T-helper 1 cell treated with Interleukin-12 subunit alpha and Interleukin-12 subunit beta and Interleukin-4 antibody, amounts not matched to agents 30 μg/mL and 1 μg/mL, for 36 hours (primary cell): ENCODE measurements at regions not wholly inside any gene's neighbourhood (a gene's known extent, or its start where the extent isn't known, plus 50 kb on each side); places are given as distances from the start of the nearest gene placed in this dataset.

Experiments
- H3K27ac Mint-ChIP-seq: one replicate; pipeline ENCODE4 v1.8.0; 2021; ENCODE audit warnings: mild to moderate bottlenecking, mixed read lengths
- H3K27me3 Mint-ChIP-seq: one replicate; pipeline ENCODE4 v1.8.0; 2021; ENCODE audit warnings: low read depth, mixed read lengths
- H3K36me3 Mint-ChIP-seq: one replicate; pipeline ENCODE4 v1.8.0; 2021; ENCODE audit warnings: low read depth, mixed read lengths
- H3K4me1 Mint-ChIP-seq: one replicate; pipeline ENCODE4 v1.8.0; 2021; ENCODE audit warnings: low read depth, mixed read lengths
- H3K4me3 Mint-ChIP-seq: one replicate; pipeline ENCODE4 v1.8.0; 2021; ENCODE audit warnings: mild to moderate bottlenecking, moderate library complexity, mixed read lengths
- H3K9me3 Mint-ChIP-seq: one replicate; pipeline ENCODE4 v1.8.0; 2021; ENCODE audit warnings: mixed read lengths

GRCh38 chr2:120985997-120986651, 250.5 kb downstream of the GLI2 start:
- H3K36me3 Mint-ChIP-seq: no peaks in the 10 kb centered on the region
- H3K27me3 Mint-ChIP-seq: no peaks in the 10 kb centered on the region
- H3K4me3 Mint-ChIP-seq: no peak overlapping the region

GRCh38 chr2:120986898-120987650, 251.4 kb downstream of the GLI2 start:
- Mint-ChIP-seq H3K4me3 (no peak overlapping the region), H3K4me1 (no peaks in the 10 kb centered on the region), H3K27me3 (no peaks in the 10 kb centered on the region), H3K9me3 (no peaks in the 10 kb centered on the region), H3K36me3 (no peaks in the 10 kb centered on the region), H3K27ac (no peak overlapping the region)

More at GRCh38 chr2:120985997-120986651, 250.5 kb downstream of the GLI2 start:
- H3K27ac Mint-ChIP-seq: no peak overlapping the region
- H3K9me3 Mint-ChIP-seq: no peaks in the 10 kb centered on the region
- no peaks in the 10 kb centered on the region for H3K4me1 Mint-ChIP-seq

- no peak overlapping the region for H3K27ac Mint-ChIP-seq
- no peaks in the 10 kb centered on the region for H3K9me3 Mint-ChIP-seq
- H3K36me3 Mint-ChIP-seq: no peaks in the 10 kb centered on the region
- H3K4me3 Mint-ChIP-seq: no peak overlapping the region
- H3K4me1 Mint-ChIP-seq: no peaks in the 10 kb centered on the region
- no peaks in the 10 kb centered on the region for H3K27me3 Mint-ChIP-seq
These were observed 252.5 kb downstream of the GLI2 start for GRCh38 chr2:120988051-120988699.

GRCh38 chr2:120988700-120989511, 253.2 kb downstream of the GLI2 start:
- H3K9me3 Mint-ChIP-seq: no peaks in the 10 kb centered on the region
- H3K4me1 Mint-ChIP-seq: no peaks in the 10 kb centered on the region
- H3K27ac Mint-ChIP-seq: no peak overlapping the region
- no peaks in the 10 kb centered on the region for H3K27me3 Mint-ChIP-seq
- no peak overlapping the region for H3K4me3 Mint-ChIP-seq
- H3K36me3 Mint-ChIP-seq: no peaks in the 10 kb centered on the region

- Mint-ChIP-seq H3K9me3 (no peaks in the 10 kb centered on the region), H3K4me1 (no peaks in the 10 kb centered on the region), H3K27me3 (no peaks in the 10 kb centered on the region), H3K36me3 (no peaks in the 10 kb centered on the region), H3K27ac (no peak overlapping the region), H3K4me3 (no peak overlapping the region)
These were observed 254.1 kb downstream of the GLI2 start for GRCh38 chr2:120989512-120990441.

- no peaks in the 10 kb centered on the region for H3K36me3 Mint-ChIP-seq
- no peaks in the 10 kb centered on the region for H3K4me1 Mint-ChIP-seq
- no peaks in the 10 kb centered on the region for H3K27me3 Mint-ChIP-seq
- no peaks in the 10 kb centered on the region for H3K9me3 Mint-ChIP-seq
- no peak overlapping the region for H3K4me3 Mint-ChIP-seq
- H3K27ac Mint-ChIP-seq: no peak overlapping the region
These were observed 254.8 kb downstream of the GLI2 start for GRCh38 chr2:120990451-120990871.

GRCh38 chr2:120991441-120991840, 255.8 kb downstream of the GLI2 start:
- no peaks in the 10 kb centered on the region for H3K4me1 Mint-ChIP-seq
- H3K36me3 Mint-ChIP-seq: no peaks in the 10 kb centered on the region
- H3K27me3 Mint-ChIP-seq: no peaks in the 10 kb centered on the region
- no peaks in the 10 kb centered on the region for H3K9me3 Mint-ChIP-seq
- H3K27ac Mint-ChIP-seq: no peak overlapping the region
- no peak overlapping the region for H3K4me3 Mint-ChIP-seq

GRCh38 chr2:120992791-120993555, 257.3 kb downstream of the GLI2 start:
- H3K9me3 Mint-ChIP-seq: no peaks in the 10 kb centered on the region
- no peak overlapping the region for H3K4me3 Mint-ChIP-seq
- H3K36me3 Mint-ChIP-seq: no peaks in the 10 kb centered on the region
- no peak overlapping the region for H3K27ac Mint-ChIP-seq
- no peaks in the 10 kb centered on the region for H3K4me1 Mint-ChIP-seq
- no peaks in the 10 kb centered on the region for H3K27me3 Mint-ChIP-seq

GRCh38 chr2:120993661-120994060, 258.0 kb downstream of the GLI2 start:
- H3K36me3 Mint-ChIP-seq: no peaks in the 10 kb centered on the region
- no peak overlapping the region for H3K27ac Mint-ChIP-seq
- H3K27me3 Mint-ChIP-seq: no peaks in the 10 kb centered on the region
- no peaks in the 10 kb centered on the region for H3K9me3 Mint-ChIP-seq
- no peak overlapping the region for H3K4me3 Mint-ChIP-seq
- H3K4me1 Mint-ChIP-seq: no peaks in the 10 kb centered on the region

GRCh38 chr2:120994301-120994995, 258.8 kb downstream of the GLI2 start:
- H3K4me1 Mint-ChIP-seq: no peaks in the 10 kb centered on the region
- H3K27ac Mint-ChIP-seq: no peak overlapping the region
- no peak overlapping the region for H3K4me3 Mint-ChIP-seq
- no peaks in the 10 kb centered on the region for H3K9me3 Mint-ChIP-seq
- H3K27me3 Mint-ChIP-seq: no peaks in the 10 kb centered on the region
- H3K36me3 Mint-ChIP-seq: no peaks in the 10 kb centered on the region

- Mint-ChIP-seq H3K36me3 (no peaks in the 10 kb centered on the region), H3K27ac (no peak overlapping the region), H3K4me3 (no peak overlapping the region), H3K9me3 (no peaks in the 10 kb centered on the region), H3K4me1 (no peaks in the 10 kb centered on the region), H3K27me3 (no peaks in the 10 kb centered on the region)
These were observed 259.5 kb downstream of the GLI2 start for GRCh38 chr2:120995152-120995551.

- Mint-ChIP-seq H3K9me3 (no peaks in the 10 kb centered on the region), H3K4me1 (no peaks in the 10 kb centered on the region), H3K27ac (no peak overlapping the region), H3K4me3 (no peak overlapping the region), H3K27me3 (no peaks in the 10 kb centered on the region), H3K36me3 (no peaks in the 10 kb centered on the region)
These were observed 260.1 kb downstream of the GLI2 start for GRCh38 chr2:120995656-120996190.
